Heart left ventricle (tissue), 16 donors: ENCODE measurements at regions not wholly inside any gene's neighbourhood (a gene's known extent, or its start where the extent isn't known, plus 50 kb on each side); places are given as distances from the start of the nearest gene placed in this dataset.

Source experiments
- ATAC-seq, 4 donors: fragments of 200-7000 bp; cut with Tn5 transposase; one replicate each; pipeline ENCODE4 v1.9.1; 2020 to 2022; ENCODE audit warnings: moderate library complexity in 4 of 4, mild to moderate bottlenecking in 3 of 4, moderate number of reproducible peaks in 1 of 4
- DNase-seq, 5 donors: peaks; one replicate each; pipeline ENCODE4 v3.0.0-alpha.2; 2020
- H3K27ac ChIP-seq, 12 donors: fragments of 200-600 bp; sonication (generic) in 4 of 12; one replicate each; pipeline versions ENCODE4 v1.5.0 to v1.8.0; 2016 to 2022; ENCODE audit warnings: mild to moderate bottlenecking in 2 of 12
- H3K27me3 ChIP-seq, 9 donors: fragments of 200-600 bp; sonication (generic) in 2 of 9; one replicate each; pipeline versions ENCODE4 v1.5.1 to v1.8.0; 2016 to 2022; ENCODE audit warnings: mild to moderate bottlenecking in 3 of 9
- H3K36me3 ChIP-seq, 9 donors: fragments of 200-600 bp; sonication (generic) in 2 of 9; one replicate each; pipeline versions ENCODE4 v1.5.0 to v1.8.0; 2018 to 2022; ENCODE audit warnings: mild to moderate bottlenecking in 2 of 9
- H3K4me1 ChIP-seq, 12 donors: fragments of 200-600 bp; sonication (generic) in 4 of 12; one replicate each; pipeline versions ENCODE4 v1.5.0 to v1.8.0; 2016 to 2022; ENCODE audit warnings: mild to moderate bottlenecking in 3 of 12
- H3K4me3 ChIP-seq, 12 donors: fragments of 200-600 bp; sonication (generic) in 4 of 12; one replicate each; pipeline versions ENCODE4 v1.5.0 to v1.8.0; 2017 to 2022; ENCODE audit warnings: mild to moderate bottlenecking in 9 of 12, moderate library complexity in 4 of 12
- H3K9me3 ChIP-seq, 12 donors: fragments of 200-600 bp; sonication (generic) in 4 of 12; one replicate each; pipeline versions ENCODE4 v1.5.0 to v1.8.0; 2016 to 2022; ENCODE audit warnings: mild to moderate bottlenecking in 1 of 12
- POLR2A ChIP-seq, 2 donors: fragments of 450-650 bp; IDR thresholded peaks; one replicate each; pipeline ENCODE4 v1.6.1; 2017; ENCODE audit warnings: antibody characterized with exemption in 2 of 2, mild to moderate bottlenecking in 2 of 2, moderate library complexity in 2 of 2
- WGBS, 4 donors: extraction: QIAGEN DNeasy Blood & Tissue Kit in 2 of 4; methylation state at CpG; one replicate each; pipeline versions ENCODE4 v1.1.5 to v1.1.7; 2013 to 2018; 5-methylcytosine and 5-hydroxymethylcytosine counted together
- intact Hi-C, 10 donors: fragments of 100-400 bp; cut with DNase I; formaldehyde crosslinking; loops; one replicate each; pipeline versions ENCODE4 v1.11.1 to v1.14.2; 2022
- TF ChIP-seq, protein P1 (sequence below), 12 donors: fragments of 200-600 bp; sonication (generic) in 4 of 12; IDR thresholded peaks; one replicate each; pipeline versions ENCODE4 v1.5.0 to v1.8.0; 2018 to 2022; ENCODE audit warnings: antibody characterized with exemption in 12 of 12, mild to moderate bottlenecking in 5 of 12
- donor health status: ischemic (EF 13 %, LVEDD 7.1; RV severe dilation, severe dysfunction).
- donor health status: healthy with polysubstance abuse.
- donor health status: DM: no; HTN: yes; CAD: no.
- donor health status: DM: no; HTN: no; CAD: no.
- donor health status: ischemic (EF 25% LVEDD 6.9; RV normal size, moderate dysfunction).
- donor health status: ischemic (EF 25% LVEDD 5.7; RV mildly dilated, moderate dysfunction).
- donor health status: healthy.
- donor health status: DM: yes; HTN: yes; CAD: no.
- donor health status: ischemic (EF 35%, LVEDD 5.7; RV mildly dilated, moderate dysfunction).
- donor health status: nonischemic (EF 11% LVEDD 7.7; RV severe dilation, severe dysfunction).
- donor health status: DM: yes; HTN: yes; CAD: no.
- donor health status: PGD.
- donor health status: ischemic (EF 29% LVEDD 5.4; RV normal size, mild dysfunction).
- donor health status: nonischemic (EF 23%, LVEDD 6.1; RV moderate dilation, normal function).

- H3K9me3 ChIP-seq, result no peaks in the 10 kb centered on the region
- no peaks in the 10 kb centered on the region for H3K27me3 ChIP-seq
- H3K4me3 ChIP-seq, result peak overlapping the region in 2 of 12 donors; percentile 6 to 24
- 81 to 91% (median 86%) methylated on average over 24 to 25 of the region's 25 CpGs for WGBS, 4 donors
- peak overlapping the region in 2 of 12 donors; percentile 73 to 80 for H3K27ac ChIP-seq
- TF ChIP-seq, protein P1, sequence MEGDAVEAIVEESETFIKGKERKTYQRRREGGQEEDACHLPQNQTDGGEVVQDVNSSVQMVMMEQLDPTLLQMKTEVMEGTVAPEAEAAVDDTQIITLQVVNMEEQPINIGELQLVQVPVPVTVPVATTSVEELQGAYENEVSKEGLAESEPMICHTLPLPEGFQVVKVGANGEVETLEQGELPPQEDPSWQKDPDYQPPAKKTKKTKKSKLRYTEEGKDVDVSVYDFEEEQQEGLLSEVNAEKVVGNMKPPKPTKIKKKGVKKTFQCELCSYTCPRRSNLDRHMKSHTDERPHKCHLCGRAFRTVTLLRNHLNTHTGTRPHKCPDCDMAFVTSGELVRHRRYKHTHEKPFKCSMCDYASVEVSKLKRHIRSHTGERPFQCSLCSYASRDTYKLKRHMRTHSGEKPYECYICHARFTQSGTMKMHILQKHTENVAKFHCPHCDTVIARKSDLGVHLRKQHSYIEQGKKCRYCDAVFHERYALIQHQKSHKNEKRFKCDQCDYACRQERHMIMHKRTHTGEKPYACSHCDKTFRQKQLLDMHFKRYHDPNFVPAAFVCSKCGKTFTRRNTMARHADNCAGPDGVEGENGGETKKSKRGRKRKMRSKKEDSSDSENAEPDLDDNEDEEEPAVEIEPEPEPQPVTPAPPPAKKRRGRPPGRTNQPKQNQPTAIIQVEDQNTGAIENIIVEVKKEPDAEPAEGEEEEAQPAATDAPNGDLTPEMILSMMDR (IDR thresholded peaks at IDR 0.05), result no peak
- TF ChIP-seq POLR2A (IDR thresholded peaks at IDR 0.05), result no peak
- ATAC-seq (no peak), DNase-seq (no peak)
- no peaks in the 10 kb centered on the region for H3K36me3 ChIP-seq
- intact Hi-C loops, result loop anchor here in 7 of 10 donors (5.0 to 10.0 kb wide), 5 partner anchors 46 to 166 kb away; partner anchors contain the start of gene MN1 (in 6 of the 7)
- peaks cover 0 to 41% (median 10%) of the 10 kb centered on the region in 12 donors for H3K4me1 ChIP-seq
Measured at GRCh38 chr22:27638329-27639233, 163.0 kb downstream of the MN1 start.

DNA sequence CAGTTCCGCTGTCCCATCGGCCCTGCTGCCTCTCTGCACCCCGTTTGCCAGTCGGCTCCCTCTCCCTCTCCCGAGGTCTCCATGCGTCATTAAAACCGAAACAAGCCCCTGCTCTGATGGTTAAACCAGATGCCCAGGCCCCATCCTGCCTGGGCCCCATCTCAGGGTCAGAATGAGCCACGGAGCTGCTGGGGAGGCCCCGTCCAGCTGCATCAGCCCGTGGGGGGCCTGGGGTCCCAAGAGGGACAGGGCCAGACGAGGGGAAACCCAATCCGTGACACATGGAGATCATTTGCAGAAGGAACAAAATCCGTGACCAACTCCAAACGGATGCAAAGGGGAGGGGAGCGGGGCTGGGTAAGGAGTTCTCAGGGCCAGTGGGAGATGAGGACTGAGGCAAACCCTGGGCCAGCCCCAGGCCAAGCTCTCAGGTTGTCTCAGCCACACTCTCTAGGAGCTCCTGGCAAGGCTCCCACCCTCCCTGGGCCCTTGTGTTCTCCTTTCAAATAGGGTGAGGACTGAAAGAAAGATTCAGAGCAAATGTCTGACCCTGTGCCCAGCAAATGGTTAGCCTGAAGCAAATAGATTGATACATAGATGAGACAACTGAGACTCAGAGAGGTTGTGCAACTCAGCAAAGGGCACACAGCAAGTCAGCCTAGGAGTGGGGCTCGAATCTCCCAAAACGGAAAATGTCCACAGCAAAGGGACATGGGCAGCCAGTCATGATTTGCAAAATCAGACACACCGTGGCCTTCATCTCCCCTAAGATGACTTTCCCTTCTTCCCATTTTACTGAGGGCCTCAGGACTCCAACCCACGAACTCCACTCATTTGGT lies 162.1 kb downstream of the MN1 start:
- peak overlapping the region in 4 of 12 donors; percentile 17 to 80 (median 49) for H3K27ac ChIP-seq
- intact Hi-C loops, result loop anchor here in 8 of 10 donors (5.0 to 10.0 kb wide), 5 partner anchors 45 to 165 kb away; partner anchors contain the start of gene MN1 (in 7 of the 8)
- peak overlapping the region in 2 of 12 donors; percentile 6 to 24 for H3K4me3 ChIP-seq
- no peaks in the 10 kb centered on the region for H3K9me3 ChIP-seq
- no peaks in the 10 kb centered on the region for H3K36me3 ChIP-seq
- peaks cover 0 to 39% (median 10%) of the 10 kb centered on the region in 12 donors for H3K4me1 ChIP-seq
- DNase-seq (peak in 1 of 5 donors; percentile 42), ATAC-seq (peak in 1 of 4 donors; percentile 29)
- TF ChIP-seq, protein P1 (IDR thresholded peaks at IDR 0.05), result no peak
- no peak for TF ChIP-seq POLR2A (IDR thresholded peaks at IDR 0.05)
- 51 to 81% (median 67%) methylated on average over 15 to 19 of the region's 19 CpGs for WGBS, 4 donors
- H3K27me3 ChIP-seq, result no peaks in the 10 kb centered on the region

DNA sequence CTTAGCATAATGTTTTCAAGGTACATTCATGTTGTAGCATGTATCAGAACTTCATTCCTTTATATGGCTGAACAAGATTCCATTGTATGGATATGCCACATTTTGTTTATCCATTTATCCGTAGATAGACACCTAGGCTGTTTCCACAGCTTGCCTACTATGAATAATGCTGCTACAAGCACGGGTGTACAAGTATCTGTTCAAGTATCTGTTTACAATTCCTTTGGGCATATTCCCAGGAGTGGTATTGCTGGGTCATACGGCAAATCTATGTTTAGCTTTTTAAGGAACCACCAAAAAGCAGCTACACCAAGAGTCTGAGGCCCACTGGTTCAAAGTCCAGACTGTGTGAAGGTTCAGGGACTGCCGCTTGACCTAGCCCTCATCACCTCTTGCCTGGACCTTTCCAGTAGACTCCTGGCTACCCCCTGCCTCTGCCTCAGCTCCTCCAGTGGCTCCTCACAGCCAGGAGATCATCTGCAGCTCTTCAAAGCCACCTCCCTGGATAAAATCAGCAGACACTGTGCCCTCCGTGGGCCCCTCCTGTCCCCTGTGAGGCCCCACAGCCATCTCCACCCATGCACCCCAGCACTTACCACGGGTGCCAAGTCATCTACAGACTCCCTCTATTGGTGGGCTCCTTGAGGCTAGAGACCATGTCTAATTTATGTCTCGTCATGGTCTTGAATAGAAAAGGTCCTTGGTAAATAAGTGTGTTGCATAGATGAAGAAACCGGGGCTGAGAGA lies 160.3 kb downstream of the MN1 start:
- intact Hi-C loops, result loop anchor here in 1 of 10 donors (5.0 kb wide), 1 partner anchor 161 kb away; the partner anchor contains the start of gene MN1
- ATAC-seq (no peak), DNase-seq (no peak)
- WGBS, 4 donors, result 53 to 68% (median 63%) methylated on average over 8 of the region's 8 CpGs
- no peaks in the 10 kb centered on the region for H3K9me3 ChIP-seq
- TF ChIP-seq, protein P1 (IDR thresholded peaks at IDR 0.05), result no peak
- no peak for TF ChIP-seq POLR2A (IDR thresholded peaks at IDR 0.05)
- H3K27ac ChIP-seq, result peak overlapping the region in 3 of 12 donors; percentile 4 to 42 (median 11)
- H3K36me3 ChIP-seq, result no peaks in the 10 kb centered on the region
- H3K4me3 ChIP-seq, result no peak overlapping the region
- H3K27me3 ChIP-seq, result no peaks in the 10 kb centered on the region
- H3K4me1 ChIP-seq, result peaks cover 0 to 37% (median 10%) of the 10 kb centered on the region in 12 donors
